ENCODE measurements at regions not wholly inside any gene's neighbourhood (a gene's known extent, or its start where the extent isn't known, plus 50 kb on each side); places are given as distances from the start of the nearest gene placed in this dataset.

- TF ChIP-seq ZFP90 (CRISPR knock-in tag; IDR thresholded peaks at IDR 0.05; ENCODE audit: borderline replicate concordance) (no peak), ZNF350 (CRISPR knock-in tag; IDR thresholded peaks at IDR 0.05; ENCODE audit: borderline replicate concordance, low read depth) (0 out of 2 replicates have a peak, but pooled peaks have one; percentile 26), ZNF513 (CRISPR knock-in tag; conservative IDR thresholded peaks at IDR 0.05) (no peak), TBP (CRISPR knock-in tag; IDR thresholded peaks at IDR 0.05) (no peak), KLF11 (CRISPR knock-in tag; IDR thresholded peaks at IDR 0.05) (no peak), EP300 (IDR thresholded peaks at IDR 0.05; ENCODE audit: low read depth in 2 of 2, low read length in 2 of 2) (peak in 1 of 2 experiments; percentile 56; a peak in 2 of 4 replicates), EP300 (CRISPR knock-in tag; IDR thresholded peaks at IDR 0.05; ENCODE audit: borderline replicate concordance) (peak; percentile 68; the same call in 1 of the 2 replicates), SNAPC5 (CRISPR knock-in tag; IDR thresholded peaks at IDR 0.05; ENCODE audit: borderline replicate concordance) (no peak), ELF1 (CRISPR knock-in tag; IDR thresholded peaks at IDR 0.05) (peak; percentile 46; the same call in 1 of the 2 replicates), ZNF605 (CRISPR knock-in tag; IDR thresholded peaks at IDR 0.05) (no peak), ZNF546 (CRISPR knock-in tag; conservative IDR thresholded peaks at IDR 0.05) (no peak), ZGPAT (CRISPR knock-in tag; IDR thresholded peaks at IDR 0.05) (peak; percentile 57), MXI1 (IDR thresholded peaks at IDR 0.05; ENCODE audit: borderline replicate concordance, low read depth, low read length) (peak; percentile 44; the same call in 1 of the 3 replicates), SRF (IDR thresholded peaks at IDR 0.05; ENCODE audit: low read depth, low read length) (no peak), HDAC2 (CRISPR knock-in tag; IDR thresholded peaks at IDR 0.05) (0 out of 2 replicates have a peak, but pooled peaks have one; percentile 21), TCF12 (IDR thresholded peaks at IDR 0.05) (no peak), TCF12 (CRISPR knock-in tag; IDR thresholded peaks at IDR 0.05) (no peak), MAX (IDR thresholded peaks at IDR 0.05) (no peak), USF2 (IDR thresholded peaks at IDR 0.05; ENCODE audit: low read depth, low read length) (no peak), USF2 (CRISPR knock-in tag; IDR thresholded peaks at IDR 0.05; ENCODE audit: borderline replicate concordance) (no peak), ZNF549 (CRISPR knock-in tag; IDR thresholded peaks at IDR 0.05) (no peak), IRF2 (CRISPR knock-in tag; IDR thresholded peaks at IDR 0.05) (peak; percentile 62; the same call in 1 of the 2 replicates), ZBTB2 (CRISPR knock-in tag; IDR thresholded peaks at IDR 0.05; ENCODE audit: low read depth) (no peak), ELF3 (CRISPR knock-in tag; IDR thresholded peaks at IDR 0.05) (peak; percentile 93)
These were observed 85.8 kb upstream of the DMRT1 start (continued) for GRCh38 chr9:755454-756381.

All from HepG2 (cell line).